Caco-2 (cell line): ENCODE measurements at regions not wholly inside any gene's neighbourhood (a gene's known extent, or its start where the extent isn't known, plus 50 kb on each side); places are given as distances from the start of the nearest gene placed in this dataset.

ENCODE experiments used
- BruUV-seq: library from RNA; stranded (reverse); fragments of 400-500 nt; replicated peaks from 2 replicates; lab custom pipeline; 2021; lab: Mats Ljungman, UMichigan
- CTCF ChIA-PET: fragments of 300-600 bp; sonication (Branson Sonifier 250); formaldehyde crosslinking; loops from one replicate; lab custom pipeline; 2022; ENCODE audit warnings: antibody characterized with exemption; lab: Charles Lee
- POLR2A ChIA-PET: fragments of 300-600 bp; sonication (Branson Sonifier 250); formaldehyde crosslinking; loops from one replicate; lab custom pipeline; 2022; ENCODE audit warnings: antibody characterized with exemption; lab: Charles Lee
- DNase-seq, 2 experiments: peaks; one replicate each; pipeline versions ENCODE4 v3.0.0 to v3.0.0-alpha.2; 2020 to 2022
- H3K27me3 ChIP-seq: replicated peaks from 2 replicates; pipeline ENCODE4 v1.6.0; 2011; ENCODE audit warnings: low read length; ENCODE audit not compliant: control insufficient read depth, insufficient read depth
- H3K36me3 ChIP-seq: 2 replicates; pipeline ENCODE4 v1.5.1; 2011; ENCODE audit warnings: low read length; ENCODE audit not compliant: control insufficient read depth, insufficient read depth
- H3K4me1 ChIP-seq: fragments of 250-450 bp; sonication (Bioruptor Pico); 2 replicates; pipeline ENCODE4 v1.5.1; 2020; ENCODE audit warnings: mild to moderate bottlenecking
- H3K4me3 ChIP-seq: 2 replicates; pipeline ENCODE4 v1.5.1; 2011; ENCODE audit warnings: low read depth, mild to moderate bottlenecking, control low read depth, low read length
- H3K9me3 ChIP-seq: fragments of 250-450 bp; sonication (Bioruptor Pico); 2 replicates; pipeline ENCODE4 v1.5.1; 2020; ENCODE audit warnings: mild to moderate bottlenecking, moderate library complexity
- H3K27ac Mint-ChIP-seq: one replicate; pipeline ENCODE4 v1.8.0; 2022; ENCODE audit warnings: mixed read lengths; ENCODE audit not compliant: unreplicated experiment
- H3K27me3 Mint-ChIP-seq: one replicate; pipeline ENCODE4 v1.8.0; 2022; ENCODE audit warnings: mixed read lengths; ENCODE audit not compliant: insufficient read depth, unreplicated experiment
- H3K36me3 Mint-ChIP-seq: one replicate; pipeline ENCODE4 v1.8.0; 2022; ENCODE audit warnings: mild to moderate bottlenecking, mixed read lengths; ENCODE audit not compliant: insufficient read depth, unreplicated experiment
- H3K4me1 Mint-ChIP-seq: one replicate; pipeline ENCODE4 v1.8.0; 2022; ENCODE audit warnings: low read depth, mixed read lengths; ENCODE audit not compliant: unreplicated experiment
- H3K4me3 Mint-ChIP-seq: one replicate; pipeline ENCODE4 v1.8.0; 2022; ENCODE audit warnings: mild to moderate bottlenecking, moderate library complexity, mixed read lengths; ENCODE audit not compliant: unreplicated experiment
- H3K9me3 Mint-ChIP-seq: one replicate; pipeline ENCODE4 v1.8.0; 2022; ENCODE audit warnings: mixed read lengths; ENCODE audit not compliant: unreplicated experiment
- intact Hi-C: fragments of 100-400 bp; cut with micrococcal nuclease; formaldehyde crosslinking; loops from one replicate; pipeline ENCODE4 v1.10.0; 2022; ENCODE audit not compliant: unreplicated experiment
- TF ChIP-seq, protein P1 (sequence below), 2 experiments: fragments of 200-600 bp in 1 of 2; IDR thresholded peaks; 1 replicate in 1 of 2; 2 replicates in 1 of 2; pipeline versions ENCODE4 v1.5.1 to v1.8.0; 2011 to 2022; ENCODE audit warnings: antibody characterized with exemption in 1 of 2, control low read depth in 1 of 2, inconsistent platforms in 1 of 2, low read depth in 1 of 2, low read length in 1 of 2, mild to moderate bottlenecking in 1 of 2, moderate library complexity in 1 of 2; ENCODE audit not compliant: insufficient read depth in 1 of 2, severe bottlenecking in 1 of 2, unreplicated experiment in 1 of 2

DNA sequence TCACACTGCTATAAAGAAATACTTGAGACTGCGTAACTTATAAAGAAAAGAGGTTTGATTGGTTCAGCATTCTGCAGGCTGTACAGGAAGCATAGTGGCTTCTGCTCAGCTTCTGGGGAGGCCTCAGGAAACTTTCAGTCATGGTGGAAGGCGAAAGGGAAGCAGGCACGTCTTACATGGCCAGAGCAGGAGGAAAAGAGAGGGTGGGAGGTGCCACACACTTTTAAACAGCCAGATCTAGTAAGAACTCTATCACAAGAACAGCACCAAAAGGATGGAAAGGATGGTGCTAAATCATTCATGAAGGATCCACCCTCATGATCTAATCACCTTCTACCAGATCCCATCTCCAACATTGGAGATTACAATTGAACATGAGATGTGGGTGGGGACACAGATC lies 145.5 kb upstream of the OSR1 start:
- TF ChIP-seq, protein P1, sequence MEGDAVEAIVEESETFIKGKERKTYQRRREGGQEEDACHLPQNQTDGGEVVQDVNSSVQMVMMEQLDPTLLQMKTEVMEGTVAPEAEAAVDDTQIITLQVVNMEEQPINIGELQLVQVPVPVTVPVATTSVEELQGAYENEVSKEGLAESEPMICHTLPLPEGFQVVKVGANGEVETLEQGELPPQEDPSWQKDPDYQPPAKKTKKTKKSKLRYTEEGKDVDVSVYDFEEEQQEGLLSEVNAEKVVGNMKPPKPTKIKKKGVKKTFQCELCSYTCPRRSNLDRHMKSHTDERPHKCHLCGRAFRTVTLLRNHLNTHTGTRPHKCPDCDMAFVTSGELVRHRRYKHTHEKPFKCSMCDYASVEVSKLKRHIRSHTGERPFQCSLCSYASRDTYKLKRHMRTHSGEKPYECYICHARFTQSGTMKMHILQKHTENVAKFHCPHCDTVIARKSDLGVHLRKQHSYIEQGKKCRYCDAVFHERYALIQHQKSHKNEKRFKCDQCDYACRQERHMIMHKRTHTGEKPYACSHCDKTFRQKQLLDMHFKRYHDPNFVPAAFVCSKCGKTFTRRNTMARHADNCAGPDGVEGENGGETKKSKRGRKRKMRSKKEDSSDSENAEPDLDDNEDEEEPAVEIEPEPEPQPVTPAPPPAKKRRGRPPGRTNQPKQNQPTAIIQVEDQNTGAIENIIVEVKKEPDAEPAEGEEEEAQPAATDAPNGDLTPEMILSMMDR (IDR thresholded peaks at IDR 0.05; ENCODE audit: insufficient read depth in 1 of 2, low read depth in 1 of 2, low read length in 1 of 2, severe bottlenecking in 1 of 2, unreplicated experiment in 1 of 2): no peak
- Mint-ChIP-seq H3K9me3 (no peaks in the 10 kb centered on the region), H3K27ac (peak overlapping the region; percentile 42), H3K4me3 (peak overlapping the region; percentile 42), H3K27me3 (no peaks in the 10 kb centered on the region), H3K36me3 (no peaks in the 10 kb centered on the region), H3K4me1 (peaks cover 30% of the 10 kb centered on the region)
- POLR2A ChIA-PET: no interaction called here
- H3K9me3 ChIP-seq: no peaks in the 10 kb centered on the region
- H3K36me3 ChIP-seq: no peaks in the 10 kb centered on the region
- peaks cover 28% of the 10 kb centered on the region for H3K4me1 ChIP-seq
- CTCF ChIA-PET: interaction anchor here (0.7 to 1.2 kb wide), 2 partner anchors 163 to 188 kb away, joined by 3 to 4 read pairs; no protein-coding TSS in a partner anchor
- H3K27me3 ChIP-seq: no peaks in the 10 kb centered on the region
- intact Hi-C loops: loop anchor here (2.0 kb wide), 2 partner anchors 15 to 65 kb away; no protein-coding TSS in a partner anchor
- DNase-seq: no peak
- no TSS peak for BruUV-seq
- no peak overlapping the region for H3K4me3 ChIP-seq

- Histone ChIP-seq H3K36me3 (no peaks in the 10 kb centered on the region), H3K4me3 (no peak overlapping the region), H3K27me3 (no peaks in the 10 kb centered on the region), H3K9me3 (no peaks in the 10 kb centered on the region), H3K4me1 (peaks cover 28% of the 10 kb centered on the region)
- Mint-ChIP-seq H3K27ac (peak overlapping the region; percentile 42), H3K27me3 (no peaks in the 10 kb centered on the region), H3K4me3 (no peak overlapping the region), H3K9me3 (no peaks in the 10 kb centered on the region), H3K36me3 (no peaks in the 10 kb centered on the region), H3K4me1 (peaks cover 30% of the 10 kb centered on the region)
- TF ChIP-seq, protein P1 (IDR thresholded peaks at IDR 0.05; ENCODE audit: insufficient read depth in 1 of 2, low read depth in 1 of 2, low read length in 1 of 2, severe bottlenecking in 1 of 2, unreplicated experiment in 1 of 2): no peak
- intact Hi-C loops: no loop called here
- no peak for DNase-seq
- CTCF ChIA-PET: no interaction called here
- POLR2A ChIA-PET: no interaction called here
- BruUV-seq: no TSS peak
Observed at GRCh38 chr2:19503406-19503805, 145.0 kb upstream of the OSR1 start.

DNA sequence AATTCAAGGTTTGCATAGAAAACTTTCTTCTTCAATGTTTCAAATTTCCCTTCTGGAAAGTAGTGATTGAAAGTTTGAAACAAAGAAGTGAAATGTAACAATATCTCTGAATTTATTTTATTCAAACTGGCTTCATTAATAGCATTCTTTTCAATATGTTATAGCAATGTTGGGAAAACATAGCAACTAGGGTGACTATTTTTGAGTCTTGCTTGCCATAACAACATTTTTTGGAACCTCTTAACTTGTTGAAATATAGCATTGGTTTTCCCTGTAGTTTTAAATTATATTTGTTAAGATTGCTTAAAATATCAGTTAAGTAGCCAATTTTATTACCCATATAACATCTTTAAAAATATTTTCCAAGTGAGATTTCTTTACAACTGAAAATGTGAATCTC lies 141.7 kb upstream of the OSR1 start:
- no peak overlapping the region for H3K4me3 ChIP-seq
- H3K9me3 Mint-ChIP-seq: no peaks in the 10 kb centered on the region
- H3K27ac Mint-ChIP-seq: no peak overlapping the region
- H3K4me1 ChIP-seq: peaks cover 13% of the 10 kb centered on the region
- H3K4me3 Mint-ChIP-seq: no peak overlapping the region
- H3K36me3 ChIP-seq: no peaks in the 10 kb centered on the region
- H3K36me3 Mint-ChIP-seq: no peaks in the 10 kb centered on the region
- intact Hi-C loops: no loop called here
- ChIA-PET CTCF (no interaction called here), POLR2A (no interaction called here)
- no peaks in the 10 kb centered on the region for H3K27me3 ChIP-seq
- H3K27me3 Mint-ChIP-seq: peaks cover 3% of the 10 kb centered on the region
- no peak for DNase-seq
- H3K4me1 Mint-ChIP-seq: peaks cover 20% of the 10 kb centered on the region
- TF ChIP-seq, protein P1 (IDR thresholded peaks at IDR 0.05; ENCODE audit: insufficient read depth in 1 of 2, low read depth in 1 of 2, low read length in 1 of 2, severe bottlenecking in 1 of 2, unreplicated experiment in 1 of 2): no peak
- no TSS peak for BruUV-seq
- no peaks in the 10 kb centered on the region for H3K9me3 ChIP-seq
